Liver (tissue), 3 donors: ENCODE measurements at regions not wholly inside any gene's neighbourhood (a gene's known extent, or its start where the extent isn't known, plus 50 kb on each side); places are given as distances from the start of the nearest gene placed in this dataset.

Experiments
- CTCF ChIP-seq: fragments of 150-350 bp; IDR thresholded peaks from 2 replicates; pipeline ENCODE4 v1.5.1; 2017; ENCODE audit warnings: improper control_type of control experiment, low read depth, low read length; ENCODE audit not compliant: missing input control
- EGR1 ChIP-seq, 2 donors: IDR thresholded peaks; 2 replicates each; pipeline ENCODE4 v1.6.1; 2016 to 2018; ENCODE audit warnings: antibody characterized with exemption in 2 of 2, low read depth in 2 of 2
- HNF4A ChIP-seq, 2 donors: conservative IDR thresholded peaks; 2 replicates each; pipeline ENCODE4 v1.6.1; 2016; ENCODE audit warnings: antibody characterized with exemption in 2 of 2, mild to moderate bottlenecking in 2 of 2
- JUND ChIP-seq, 2 donors: IDR thresholded peaks; 2 replicates each; pipeline ENCODE4 v1.6.1; 2016; ENCODE audit warnings: antibody characterized with exemption in 2 of 2
- RXRA ChIP-seq, 2 donors: IDR thresholded peaks; 2 replicates each; pipeline ENCODE4 v1.6.1; 2017 to 2018; ENCODE audit warnings: antibody characterized with exemption in 2 of 2, mild to moderate bottlenecking in 1 of 2
- TAF1 ChIP-seq: conservative IDR thresholded peaks from 2 replicates; pipeline ENCODE4 v1.6.1; 2016; ENCODE audit warnings: antibody characterized with exemption, mild to moderate bottlenecking
- TF ChIP-seq, protein P1 (sequence below): IDR thresholded peaks from 2 replicates; pipeline ENCODE4 v1.6.1; 2016; ENCODE audit warnings: antibody characterized with exemption
- TF ChIP-seq, protein P2 (sequence below): IDR thresholded peaks from 2 replicates; pipeline ENCODE4 v1.6.1; 2016; ENCODE audit warnings: antibody characterized with exemption, mild to moderate bottlenecking
- donor health status: healthy.
- donor health status: healthy.

DNA sequence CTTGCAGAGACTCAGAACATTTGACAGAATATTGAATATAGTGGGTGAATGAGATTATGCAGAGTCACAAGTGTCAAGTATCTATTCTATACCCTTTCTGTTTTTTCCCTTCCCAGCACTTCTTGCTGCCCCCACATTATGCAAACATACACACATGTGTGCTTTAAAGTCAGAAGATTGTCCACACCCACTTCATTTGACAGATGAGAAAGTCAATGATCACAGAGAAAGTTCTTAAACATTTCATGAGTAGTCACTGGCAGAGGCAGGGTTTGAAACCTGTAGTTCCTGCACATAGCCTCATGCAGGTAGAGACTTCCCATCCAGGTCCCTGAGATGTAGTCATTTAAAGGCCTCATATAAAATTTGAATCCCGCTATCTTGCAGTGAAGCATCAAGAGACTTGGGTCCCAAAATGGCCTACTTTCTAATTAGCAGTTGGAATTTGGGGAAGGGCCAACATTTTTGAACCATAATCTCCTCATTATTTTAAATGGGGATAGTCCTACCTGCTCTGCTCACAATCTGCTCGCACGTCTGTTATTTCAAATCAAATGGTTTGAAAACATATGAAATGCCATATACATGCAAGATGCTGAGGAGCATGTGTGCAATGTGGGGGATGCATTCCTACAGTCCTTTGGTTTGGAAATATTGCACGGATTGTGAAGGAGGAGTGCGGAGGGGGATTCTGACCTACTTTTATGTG lies 217.8 kb downstream of the STK31 start:
- TF ChIP-seq HNF4A (conservative IDR thresholded peaks at IDR 0.05) (no peak), CTCF (no peak), EGR1 (IDR thresholded peaks at IDR 0.05; ENCODE audit: low read depth in 2 of 2) (no peak), TAF1 (no peak), RXRA (IDR thresholded peaks at IDR 0.05) (no peak), JUND (IDR thresholded peaks at IDR 0.05) (no peak)
- TF ChIP-seq, protein P1, sequence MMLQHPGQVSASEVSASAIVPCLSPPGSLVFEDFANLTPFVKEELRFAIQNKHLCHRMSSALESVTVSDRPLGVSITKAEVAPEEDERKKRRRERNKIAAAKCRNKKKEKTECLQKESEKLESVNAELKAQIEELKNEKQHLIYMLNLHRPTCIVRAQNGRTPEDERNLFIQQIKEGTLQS = no peak
- TF ChIP-seq, protein P2, sequence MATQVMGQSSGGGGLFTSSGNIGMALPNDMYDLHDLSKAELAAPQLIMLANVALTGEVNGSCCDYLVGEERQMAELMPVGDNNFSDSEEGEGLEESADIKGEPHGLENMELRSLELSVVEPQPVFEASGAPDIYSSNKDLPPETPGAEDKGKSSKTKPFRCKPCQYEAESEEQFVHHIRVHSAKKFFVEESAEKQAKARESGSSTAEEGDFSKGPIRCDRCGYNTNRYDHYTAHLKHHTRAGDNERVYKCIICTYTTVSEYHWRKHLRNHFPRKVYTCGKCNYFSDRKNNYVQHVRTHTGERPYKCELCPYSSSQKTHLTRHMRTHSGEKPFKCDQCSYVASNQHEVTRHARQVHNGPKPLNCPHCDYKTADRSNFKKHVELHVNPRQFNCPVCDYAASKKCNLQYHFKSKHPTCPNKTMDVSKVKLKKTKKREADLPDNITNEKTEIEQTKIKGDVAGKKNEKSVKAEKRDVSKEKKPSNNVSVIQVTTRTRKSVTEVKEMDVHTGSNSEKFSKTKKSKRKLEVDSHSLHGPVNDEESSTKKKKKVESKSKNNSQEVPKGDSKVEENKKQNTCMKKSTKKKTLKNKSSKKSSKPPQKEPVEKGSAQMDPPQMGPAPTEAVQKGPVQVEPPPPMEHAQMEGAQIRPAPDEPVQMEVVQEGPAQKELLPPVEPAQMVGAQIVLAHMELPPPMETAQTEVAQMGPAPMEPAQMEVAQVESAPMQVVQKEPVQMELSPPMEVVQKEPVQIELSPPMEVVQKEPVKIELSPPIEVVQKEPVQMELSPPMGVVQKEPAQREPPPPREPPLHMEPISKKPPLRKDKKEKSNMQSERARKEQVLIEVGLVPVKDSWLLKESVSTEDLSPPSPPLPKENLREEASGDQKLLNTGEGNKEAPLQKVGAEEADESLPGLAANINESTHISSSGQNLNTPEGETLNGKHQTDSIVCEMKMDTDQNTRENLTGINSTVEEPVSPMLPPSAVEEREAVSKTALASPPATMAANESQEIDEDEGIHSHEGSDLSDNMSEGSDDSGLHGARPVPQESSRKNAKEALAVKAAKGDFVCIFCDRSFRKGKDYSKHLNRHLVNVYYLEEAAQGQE = no peak
